Prostate gland (tissue), 2 donors: ENCODE measurements at regions not wholly inside any gene's neighbourhood (a gene's known extent, or its start where the extent isn't known, plus 50 kb on each side); places are given as distances from the start of the nearest gene placed in this dataset.

ENCODE experiments used
- CTCF ChIP-seq, 4 experiments: fragments of 200-600 bp in 2 of 4; fragments of 450-650 bp in 2 of 4; sonication (generic) in 2 of 4; IDR thresholded peaks; 1 replicate in 3 of 4; 2 replicates in 1 of 4; pipeline ENCODE4 v1.5.1; 2016 to 2019; ENCODE audit warnings: antibody characterized with exemption in 4 of 4, mild to moderate bottlenecking in 2 of 4, moderate library complexity in 2 of 4
- POLR2A ChIP-seq: fragments of 450-650 bp; IDR thresholded peaks from one replicate; pipeline ENCODE4 v1.6.1; 2016; ENCODE audit warnings: antibody characterized with exemption, mild to moderate bottlenecking

DNA sequence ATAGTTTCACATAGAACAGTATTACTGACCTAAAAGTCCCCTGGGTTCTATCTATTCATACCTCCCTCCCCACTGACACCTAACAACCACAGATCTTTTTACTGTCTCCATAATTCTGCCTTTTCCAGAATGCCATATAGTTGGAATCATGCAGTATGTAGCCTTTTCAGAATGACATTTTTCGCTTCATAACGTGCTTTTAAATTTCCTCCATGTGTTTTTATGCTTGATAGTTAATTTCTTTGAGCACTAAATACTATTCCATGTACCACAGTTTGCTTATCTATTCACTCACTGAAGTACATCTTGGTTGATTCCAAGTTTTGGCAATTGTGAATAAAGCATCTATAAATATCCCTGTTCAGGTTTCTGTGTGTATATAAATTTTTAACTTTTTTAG lies 77.7 kb upstream of the GPR149 start:
- no peak for TF ChIP-seq CTCF (IDR thresholded peaks at IDR 0.05)
- no peak for TF ChIP-seq POLR2A
